DOHH2 (cell line): ENCODE measurements at regions not wholly inside any gene's neighbourhood (a gene's known extent, or its start where the extent isn't known, plus 50 kb on each side); places are given as distances from the start of the nearest gene placed in this dataset.

Source experiments
- H3F3A ChIP-seq: fragments of 200-600 bp; sonication (generic), shearing (Covaris generic); 2 replicates; pipeline ENCODE4 v1.6.0; 2016; ENCODE audit warnings: antibody characterized with exemption, mild to moderate bottlenecking; ENCODE audit not compliant: control insufficient read depth, insufficient read depth
- H3K27ac ChIP-seq: fragments of 200-600 bp; sonication (generic); 2 replicates; pipeline ENCODE4 v1.5.1; 2014; ENCODE audit warnings: low read depth, mild to moderate bottlenecking, low read length, moderate library complexity
- H3K27me3 ChIP-seq: fragments of 200-600 bp; sonication (generic); 2 replicates; pipeline ENCODE4 v1.6.1; 2014; ENCODE audit warnings: mild to moderate bottlenecking, low read length, mixed read lengths; ENCODE audit not compliant: control insufficient read depth
- H3K36me3 ChIP-seq: fragments of 200-600 bp; sonication (generic); 2 replicates; pipeline ENCODE4 v1.6.1; 2014; ENCODE audit warnings: mild to moderate bottlenecking, low read length, moderate library complexity, mixed read lengths; ENCODE audit not compliant: control insufficient read depth
- H3K4me1 ChIP-seq: fragments of 200-600 bp; sonication (generic); 2 replicates; pipeline ENCODE4 v1.6.1; 2014; ENCODE audit warnings: mild to moderate bottlenecking, low read length, mixed read lengths; ENCODE audit not compliant: control insufficient read depth
- H3K4me2 ChIP-seq: fragments of 200-600 bp; sonication (generic); 2 replicates; pipeline ENCODE4 v1.6.0; 2014; ENCODE audit warnings: mild to moderate bottlenecking, low read length, moderate library complexity
- H3K4me3 ChIP-seq: fragments of 200-600 bp; sonication (generic); 2 replicates; pipeline ENCODE4 v1.5.1; 2014; ENCODE audit warnings: mild to moderate bottlenecking, low read length, mixed read lengths
- H3K79me2 ChIP-seq: fragments of 200-600 bp; sonication (generic); 2 replicates; pipeline ENCODE4 v1.6.1; 2014; ENCODE audit warnings: mild to moderate bottlenecking, low read length, mixed read lengths; ENCODE audit not compliant: control insufficient read depth
- H3K9me2 ChIP-seq: fragments of 200-600 bp; sonication (generic); replicated peaks from 2 replicates; pipeline ENCODE4 v1.6.1; 2014; ENCODE audit warnings: mild to moderate bottlenecking, low read length, mixed read lengths; ENCODE audit not compliant: control insufficient read depth
- H3K9me3 ChIP-seq: fragments of 200-600 bp; sonication (generic); 2 replicates; pipeline ENCODE4 v1.6.1; 2014; ENCODE audit warnings: antibody characterized with exemption, low read length, mixed read lengths; ENCODE audit not compliant: control insufficient read depth, insufficient read depth
- H4K20me1 ChIP-seq: fragments of 200-600 bp; sonication (generic); 2 replicates; pipeline ENCODE4 v1.6.0; 2014; ENCODE audit warnings: low read depth, mild to moderate bottlenecking, antibody characterized with exemption, low read length, moderate library complexity; ENCODE audit not compliant: control insufficient read depth, insufficient read depth
- CTCF ChIP-seq: fragments of 200-600 bp; sonication (generic); IDR thresholded peaks from one replicate; pipeline ENCODE4 v1.5.1; 2014; ENCODE audit warnings: antibody characterized with exemption, mild to moderate bottlenecking, low read depth, low read length; ENCODE audit not compliant: poor library complexity, severe bottlenecking
- EZH2phosphoT487 ChIP-seq: fragments of 200-600 bp; sonication (generic); IDR thresholded peaks from 2 replicates; pipeline ENCODE4 v1.6.1; 2017; ENCODE audit warnings: borderline replicate concordance, mild to moderate bottlenecking, antibody characterized with exemption, low read length, moderate library complexity, mixed read lengths

- no peak overlapping the region for H3K4me3 ChIP-seq
- H3F3A ChIP-seq = no peaks in the 10 kb centered on the region
- TF ChIP-seq CTCF (no peak), EZH2phosphoT487 (no peak)
- H3K79me2 ChIP-seq = no peaks in the 10 kb centered on the region
- H3K9me2 ChIP-seq = no peaks in the 10 kb centered on the region
- no peaks in the 10 kb centered on the region for H3K36me3 ChIP-seq
- no peaks in the 10 kb centered on the region for H4K20me1 ChIP-seq
- no peaks in the 10 kb centered on the region for H3K4me1 ChIP-seq
- no peak overlapping the region for H3K27ac ChIP-seq
- H3K9me3 ChIP-seq = no peaks in the 10 kb centered on the region
- no peak overlapping the region for H3K4me2 ChIP-seq
- H3K27me3 ChIP-seq = no peaks in the 10 kb centered on the region
Measured at GRCh38 chr6:165906736-165907135, 243.7 kb upstream of the PDE10A start.

- Histone ChIP-seq H3K27ac (no peak overlapping the region), H4K20me1 (no peaks in the 10 kb centered on the region), H3K4me2 (no peak overlapping the region), H3K36me3 (no peaks in the 10 kb centered on the region), H3K9me3 (no peaks in the 10 kb centered on the region), H3K9me2 (no peaks in the 10 kb centered on the region), H3K79me2 (no peaks in the 10 kb centered on the region), H3K4me1 (no peaks in the 10 kb centered on the region), H3F3A (no peaks in the 10 kb centered on the region), H3K27me3 (no peaks in the 10 kb centered on the region), H3K4me3 (no peak overlapping the region)
- TF ChIP-seq CTCF (no peak), EZH2phosphoT487 (no peak)
Measured at GRCh38 chr6:165905744-165906143, 242.7 kb upstream of the PDE10A start.

- no peak overlapping the region for H3K4me3 ChIP-seq
- H3K27ac ChIP-seq = no peak overlapping the region
- H3K4me2 ChIP-seq = no peak overlapping the region
- no peaks in the 10 kb centered on the region for H3K27me3 ChIP-seq
- H3F3A ChIP-seq = no peaks in the 10 kb centered on the region
- no peaks in the 10 kb centered on the region for H3K9me3 ChIP-seq
- H4K20me1 ChIP-seq = no peaks in the 10 kb centered on the region
- no peaks in the 10 kb centered on the region for H3K79me2 ChIP-seq
- H3K9me2 ChIP-seq = no peaks in the 10 kb centered on the region
- H3K4me1 ChIP-seq = no peaks in the 10 kb centered on the region
- no peaks in the 10 kb centered on the region for H3K36me3 ChIP-seq
- no peak for TF ChIP-seq CTCF
- TF ChIP-seq EZH2phosphoT487 = no peak
Measured at GRCh38 chr6:165900970-165901369, 237.9 kb upstream of the PDE10A start.

GRCh38 chr6:165899611-165900010 is 236.6 kb upstream of the PDE10A start:
- H3K9me3 ChIP-seq = no peaks in the 10 kb centered on the region
- no peaks in the 10 kb centered on the region for H3K27me3 ChIP-seq
- H3K36me3 ChIP-seq = no peaks in the 10 kb centered on the region
- H3K27ac ChIP-seq = no peak overlapping the region
- H3K4me3 ChIP-seq = no peak overlapping the region
- no peaks in the 10 kb centered on the region for H3F3A ChIP-seq
- H3K4me1 ChIP-seq = no peaks in the 10 kb centered on the region
- H3K79me2 ChIP-seq = no peaks in the 10 kb centered on the region
- H3K9me2 ChIP-seq = no peaks in the 10 kb centered on the region
- no peak for TF ChIP-seq EZH2phosphoT487
- TF ChIP-seq CTCF = no peak
- no peak overlapping the region for H3K4me2 ChIP-seq
- no peaks in the 10 kb centered on the region for H4K20me1 ChIP-seq
